H1 (cell line): ENCODE measurements at regions not wholly inside any gene's neighbourhood (a gene's known extent, or its start where the extent isn't known, plus 50 kb on each side); places are given as distances from the start of the nearest gene placed in this dataset.

Experiments
- HDAC2 ChIP-seq, 2 experiments: fragments of 300-600 bp in 1 of 2; sonication (generic) in 1 of 2; IDR thresholded peaks; 2 replicates each; pipeline ENCODE4 v1.6.1; 2011 to 2012; ENCODE audit warnings: low read depth in 2 of 2, low read length in 2 of 2, mild to moderate bottlenecking in 2 of 2, moderate library complexity in 2 of 2, borderline replicate concordance in 1 of 2, inconsistent platforms in 1 of 2
- NANOG ChIP-seq: IDR thresholded peaks from 2 replicates; pipeline ENCODE4 v1.6.1; 2011; ENCODE audit warnings: low read length, low read depth, mild to moderate bottlenecking, inconsistent platforms; ENCODE audit not compliant: insufficient read depth, poor library complexity, severe bottlenecking
- TAF7 ChIP-seq: optimal IDR thresholded peaks from 2 replicates; pipeline ENCODE3; 2011; ENCODE audit warnings: low read depth, mild to moderate bottlenecking, inconsistent platforms, low read length, moderate library complexity, borderline replicate concordance
- TF ChIP-seq, protein P1 (sequence below), 3 experiments: IDR thresholded peaks; 1 replicate in 2 of 3; 2 replicates in 1 of 3; pipeline versions ENCODE4 v1.5.1 to v1.6.1; 2011; ENCODE audit warnings: low read length in 3 of 3, mild to moderate bottlenecking in 3 of 3, inconsistent platforms in 2 of 3, low read depth in 1 of 3, moderate library complexity in 1 of 3; ENCODE audit not compliant: insufficient read depth in 1 of 3; ENCODE audit errors: control extremely low read depth in 1 of 3

GRCh38 chr3:46094506-46094905 is 67.2 kb upstream of the XCR1 start:
- TF ChIP-seq HDAC2 (IDR thresholded peaks at IDR 0.05; ENCODE audit: borderline replicate concordance in 1 of 2, low read depth in 2 of 2, low read length in 2 of 2): no peak
- TF ChIP-seq NANOG: no peak
- no peak for TF ChIP-seq TAF7
- TF ChIP-seq, protein P1, sequence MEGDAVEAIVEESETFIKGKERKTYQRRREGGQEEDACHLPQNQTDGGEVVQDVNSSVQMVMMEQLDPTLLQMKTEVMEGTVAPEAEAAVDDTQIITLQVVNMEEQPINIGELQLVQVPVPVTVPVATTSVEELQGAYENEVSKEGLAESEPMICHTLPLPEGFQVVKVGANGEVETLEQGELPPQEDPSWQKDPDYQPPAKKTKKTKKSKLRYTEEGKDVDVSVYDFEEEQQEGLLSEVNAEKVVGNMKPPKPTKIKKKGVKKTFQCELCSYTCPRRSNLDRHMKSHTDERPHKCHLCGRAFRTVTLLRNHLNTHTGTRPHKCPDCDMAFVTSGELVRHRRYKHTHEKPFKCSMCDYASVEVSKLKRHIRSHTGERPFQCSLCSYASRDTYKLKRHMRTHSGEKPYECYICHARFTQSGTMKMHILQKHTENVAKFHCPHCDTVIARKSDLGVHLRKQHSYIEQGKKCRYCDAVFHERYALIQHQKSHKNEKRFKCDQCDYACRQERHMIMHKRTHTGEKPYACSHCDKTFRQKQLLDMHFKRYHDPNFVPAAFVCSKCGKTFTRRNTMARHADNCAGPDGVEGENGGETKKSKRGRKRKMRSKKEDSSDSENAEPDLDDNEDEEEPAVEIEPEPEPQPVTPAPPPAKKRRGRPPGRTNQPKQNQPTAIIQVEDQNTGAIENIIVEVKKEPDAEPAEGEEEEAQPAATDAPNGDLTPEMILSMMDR (IDR thresholded peaks at IDR 0.05; ENCODE audit: control extremely low read depth in 1 of 3, insufficient read depth in 1 of 3, low read depth in 1 of 3, low read length in 3 of 3): no peak
